NCI-H1694 (cell line): ENCODE measurements at regions not wholly inside any gene's neighbourhood (a gene's known extent, or its start where the extent isn't known, plus 50 kb on each side); places are given as distances from the start of the nearest gene placed in this dataset.
"Not testable (repeated sequence)": the region's sequence is repeated elsewhere in the genome, so short reads cannot be mapped to it uniquely, and the experiment has no call there.

Experiments used
- DNase-seq: peaks from one replicate; lab custom pipeline; 2025; lab: John Stamatoyannopoulos, UW

DNA sequence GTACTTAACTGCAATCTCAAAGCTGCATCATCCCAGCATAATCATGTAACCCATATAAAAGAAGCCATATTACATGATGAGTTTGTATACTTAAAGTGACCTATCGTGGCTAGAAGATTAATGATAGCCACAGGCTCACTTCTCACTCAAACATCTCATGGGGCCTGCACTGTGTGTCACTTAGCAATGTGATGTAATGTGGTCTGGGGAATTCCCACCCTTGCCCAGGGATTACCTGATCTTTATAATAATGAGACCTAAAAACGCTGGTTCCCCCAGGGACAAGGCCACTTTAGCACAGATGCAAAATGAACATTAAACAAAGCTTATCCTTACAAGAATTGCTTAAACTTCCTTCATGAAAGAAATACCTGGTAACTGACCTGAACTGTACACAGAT lies 427.1 kb upstream of the CNTNAP5 start:
- DNase-seq = no peak

DNA sequence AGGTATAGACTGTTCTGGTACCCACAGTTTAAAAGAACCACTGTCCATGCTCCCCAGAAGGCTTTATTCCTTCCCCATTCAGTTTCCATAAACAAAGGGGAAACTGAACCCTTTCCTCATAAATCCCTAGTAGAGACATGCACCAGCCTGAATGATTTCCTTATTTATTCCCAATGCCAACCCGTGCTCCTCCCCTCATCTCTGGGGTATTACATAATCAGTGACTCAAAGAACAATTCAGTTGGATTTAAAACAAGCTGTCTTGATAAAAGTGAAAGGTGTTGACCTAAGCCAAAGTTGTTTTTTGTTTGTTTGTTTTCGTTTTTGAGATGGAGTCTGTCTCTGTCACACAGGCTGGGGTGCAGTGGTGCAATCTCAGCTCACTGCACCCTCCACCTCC lies 418.5 kb upstream of the CNTNAP5 start:
- DNase-seq = no peak

DNA sequence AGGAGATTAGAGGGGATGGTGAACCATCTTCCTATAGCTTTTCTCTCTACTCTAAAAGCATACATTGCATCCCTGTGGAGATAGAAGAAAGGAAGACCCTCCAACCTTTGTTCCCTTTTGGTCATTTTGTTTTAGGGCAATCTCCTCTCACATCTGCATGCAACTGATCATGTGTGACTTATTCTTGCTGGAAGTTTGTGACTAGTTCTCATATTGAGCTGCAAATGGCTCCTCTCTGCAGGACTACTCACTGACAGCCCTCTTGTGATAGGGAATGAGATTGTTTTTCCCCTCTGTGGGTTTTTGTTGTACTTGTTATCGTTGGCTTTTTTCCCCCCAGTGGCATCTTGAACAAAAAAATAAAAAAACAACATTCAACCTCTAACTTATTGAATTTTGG lies 416.0 kb upstream of the CNTNAP5 start:
- no peak for DNase-seq

DNA sequence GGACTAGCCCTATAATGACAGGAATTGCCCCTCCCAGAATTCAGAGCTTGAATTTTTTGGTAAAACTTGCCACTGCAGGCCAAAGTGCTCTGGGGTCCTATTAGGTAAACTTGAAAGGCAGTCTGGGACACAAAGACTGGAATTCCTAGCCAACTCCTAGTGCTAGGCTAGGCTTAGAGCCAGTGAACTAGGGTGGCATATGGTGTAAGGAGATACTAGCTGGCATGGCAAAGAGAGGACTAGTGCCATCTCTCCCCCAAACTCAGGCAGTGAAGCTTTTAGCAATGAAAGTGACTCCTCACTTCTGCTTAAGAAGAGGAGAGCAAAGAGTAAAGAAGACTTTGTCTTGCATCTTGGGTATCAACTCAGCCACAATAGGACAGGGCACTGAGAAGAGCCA lies 410.5 kb upstream of the CNTNAP5 start:
- DNase-seq = peak; percentile 72

DNA sequence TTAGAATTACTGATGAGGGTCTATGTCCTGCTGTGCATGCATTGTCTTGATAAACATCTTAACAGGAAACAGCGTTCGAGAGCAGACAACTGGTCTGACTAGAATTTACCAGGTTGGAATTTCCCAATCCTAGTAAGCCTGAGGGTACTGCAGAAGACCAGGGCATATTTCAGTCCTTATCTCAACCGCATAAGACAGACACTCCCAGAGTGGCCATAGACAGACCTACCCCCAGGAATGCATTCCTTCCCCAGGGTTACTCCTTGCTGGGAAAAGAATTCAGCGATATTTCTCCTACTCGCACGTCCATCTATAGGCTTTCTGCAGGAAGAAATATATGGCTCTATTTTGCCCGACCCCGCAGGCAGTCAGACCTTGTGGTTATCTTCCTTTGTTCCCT lies 406.4 kb upstream of the CNTNAP5 start:
- DNase-seq = not testable (repeated sequence)

DNA sequence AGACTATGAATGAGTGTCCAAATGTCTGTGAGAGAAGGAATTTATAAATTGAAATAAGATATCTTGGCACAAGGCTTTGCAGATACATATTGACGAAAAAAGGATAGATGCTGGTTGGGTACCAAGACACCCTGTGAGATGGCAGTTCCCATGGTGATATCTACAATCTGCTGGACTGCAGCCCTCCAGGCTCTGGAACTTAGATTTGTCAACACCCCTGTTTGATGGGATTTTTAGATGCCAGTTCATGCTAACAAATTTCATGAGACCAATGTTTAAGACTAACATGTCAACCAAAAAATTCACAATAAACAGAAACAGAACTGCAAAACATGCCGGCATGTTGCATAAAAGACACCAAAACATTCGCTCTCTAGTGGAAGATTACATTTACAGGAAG lies 400.3 kb upstream of the CNTNAP5 start:
- DNase-seq = no peak

DNA sequence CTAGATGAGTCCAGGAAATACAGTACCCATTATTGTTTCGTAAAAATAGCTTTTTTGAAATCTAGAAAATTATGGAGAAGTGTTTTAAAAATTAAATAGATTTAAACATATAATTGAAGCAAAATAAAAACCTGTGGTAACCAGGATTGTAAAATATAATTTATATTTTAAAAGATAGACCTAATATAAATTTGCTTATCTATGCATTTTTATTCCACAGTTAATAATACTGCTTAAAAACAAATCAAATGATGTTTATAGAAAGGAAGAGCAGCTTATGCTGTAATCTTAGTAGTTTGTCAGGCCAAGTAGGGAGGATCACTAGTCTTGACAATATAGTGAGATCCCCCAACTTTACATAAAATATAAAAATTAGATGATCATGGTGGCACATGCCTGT lies 388.9 kb upstream of the CNTNAP5 start:
- no peak for DNase-seq

DNA sequence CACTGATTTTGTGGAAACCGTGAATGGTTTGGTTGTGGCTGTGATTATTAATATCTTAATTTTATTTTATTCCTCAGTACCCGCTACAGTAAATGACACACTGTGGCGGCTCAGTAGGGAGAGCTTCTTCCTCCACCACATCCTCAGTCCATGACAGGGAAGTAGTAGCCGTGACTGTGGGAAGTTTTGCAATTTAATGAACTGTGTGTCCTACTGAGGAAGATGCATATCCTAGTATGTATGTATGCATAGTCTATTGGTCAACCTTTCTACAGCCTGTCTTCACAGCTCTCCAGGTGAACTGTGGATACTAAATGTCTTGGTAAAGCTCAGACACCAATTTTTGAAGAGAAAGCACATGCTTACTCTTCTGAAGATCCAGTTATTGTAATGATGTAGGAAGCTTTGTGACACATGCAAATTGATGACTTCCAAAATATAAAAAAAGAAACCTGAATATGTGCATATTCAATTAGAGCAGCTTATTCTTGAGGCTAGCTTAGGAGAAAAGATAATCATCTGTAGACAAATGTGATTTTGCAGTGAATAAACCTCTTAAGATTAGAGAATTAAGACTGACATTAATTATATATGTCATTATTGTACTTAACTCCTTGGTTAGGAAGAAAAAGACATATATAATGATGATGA lies 384.3 kb upstream of the CNTNAP5 start:
- no peak for DNase-seq

DNA sequence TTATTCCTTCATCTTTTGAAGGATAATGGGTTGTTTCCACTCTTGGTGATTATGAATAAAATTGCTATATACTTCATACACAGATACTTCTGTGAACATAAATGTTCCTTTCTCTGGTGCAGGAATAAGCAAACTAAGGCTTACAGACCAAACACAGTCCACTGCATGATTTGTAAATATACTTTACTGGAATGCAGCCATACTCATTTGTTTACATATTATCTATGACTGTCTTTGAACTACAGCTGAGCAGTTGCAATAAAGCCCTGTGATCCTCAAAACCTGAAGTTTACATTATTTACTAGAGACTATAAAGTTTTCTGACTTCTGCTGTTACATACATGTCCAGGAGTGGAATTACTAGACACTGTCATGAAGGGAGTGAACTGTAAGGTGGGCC lies 381.0 kb upstream of the CNTNAP5 start:
- no peak for DNase-seq

DNA sequence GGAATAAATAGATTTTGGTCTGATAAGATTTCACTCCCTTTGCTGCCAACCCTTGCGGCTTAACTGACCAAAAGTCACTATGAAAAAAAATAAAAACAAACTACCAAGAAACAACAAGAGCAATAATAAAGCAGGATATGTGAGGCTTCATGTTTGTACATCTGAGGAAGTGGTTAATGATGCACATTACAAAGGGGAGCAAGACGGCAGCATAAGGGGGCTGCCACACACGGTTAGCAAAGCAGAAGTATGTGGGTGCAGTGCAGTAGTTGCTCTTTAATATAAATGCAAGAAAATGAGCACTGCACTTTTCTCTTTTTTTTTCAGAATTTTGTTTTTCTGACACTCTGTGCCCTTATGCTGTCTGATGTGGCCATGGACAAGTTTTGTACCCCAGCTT lies 377.1 kb upstream of the CNTNAP5 start:
- no peak for DNase-seq

DNA sequence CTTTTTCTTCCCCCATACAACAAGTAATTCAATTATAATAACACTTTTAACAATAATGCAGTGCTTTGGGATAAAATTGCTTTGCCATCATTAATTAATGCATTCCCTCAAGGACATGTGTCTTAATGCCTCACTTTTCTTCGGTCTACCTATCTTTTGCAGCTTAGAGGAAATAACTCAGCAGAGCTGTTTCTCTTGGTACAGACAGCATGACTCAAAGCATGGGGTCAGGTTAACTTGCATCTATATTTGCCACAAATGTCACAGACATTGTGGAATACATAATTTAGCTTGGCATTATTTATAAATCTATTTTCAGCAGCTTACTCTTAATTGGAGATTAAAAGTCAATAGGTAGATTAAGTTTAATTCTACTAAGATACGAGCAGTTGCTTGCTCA lies 376.1 kb upstream of the CNTNAP5 start:
- DNase-seq = no peak

DNA sequence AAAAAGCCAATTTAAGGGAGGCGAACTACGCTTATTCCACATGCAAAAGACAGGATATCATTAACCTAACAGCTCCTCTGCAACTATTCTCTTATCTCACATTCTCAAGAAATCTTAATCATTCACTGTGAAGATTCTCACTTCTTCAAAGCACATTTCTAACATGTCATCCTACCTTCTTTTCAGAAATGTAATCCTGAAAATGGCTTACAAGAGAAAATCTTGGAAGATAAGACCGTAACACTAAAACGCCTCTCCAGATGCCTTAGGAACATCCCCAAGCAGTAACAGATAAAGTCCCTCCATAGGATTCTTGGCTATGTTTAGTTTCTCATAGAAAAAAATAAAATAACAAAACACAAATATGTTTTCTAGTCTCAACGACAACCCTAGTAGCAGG lies 373.9 kb upstream of the CNTNAP5 start:
- DNase-seq = no peak

DNA sequence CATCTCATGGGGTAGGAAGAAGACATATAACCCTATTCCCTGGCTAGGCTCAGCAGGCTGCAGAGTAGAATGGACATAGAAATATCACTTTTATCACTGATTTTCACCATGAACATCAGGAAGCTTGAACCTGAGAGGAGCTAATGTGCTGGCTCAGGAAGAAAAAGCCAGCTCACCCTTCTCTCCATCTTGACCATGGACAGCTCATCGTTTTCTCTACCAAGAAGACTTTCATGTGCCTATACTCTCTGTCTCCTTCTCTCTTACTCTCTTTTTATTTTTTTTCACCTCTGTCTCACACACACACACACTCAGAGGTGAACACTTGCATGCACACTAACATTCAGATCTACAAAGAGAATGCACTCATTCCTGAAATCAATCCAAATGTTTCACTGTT lies 372.8 kb upstream of the CNTNAP5 start:
- DNase-seq = no peak

DNA sequence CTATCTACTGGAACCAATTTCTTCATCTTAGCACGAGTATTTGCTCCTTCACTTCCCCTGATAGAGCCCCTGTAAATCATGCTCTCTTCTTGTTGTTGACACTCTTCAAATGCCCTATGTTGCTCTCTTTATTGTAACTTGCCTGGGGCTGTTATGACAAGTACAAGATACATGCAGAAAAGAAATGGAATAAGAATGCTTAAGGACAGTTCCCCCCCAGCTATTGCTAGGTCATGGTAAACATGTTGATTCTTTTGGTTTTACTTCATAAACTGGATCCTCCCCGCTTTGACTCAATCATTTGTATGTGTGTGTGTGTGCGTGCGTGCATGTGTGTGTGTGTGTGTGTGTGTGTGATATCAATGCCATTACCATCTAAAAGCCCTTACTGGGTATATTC lies 368.5 kb upstream of the CNTNAP5 start:
- DNase-seq = no peak

DNA sequence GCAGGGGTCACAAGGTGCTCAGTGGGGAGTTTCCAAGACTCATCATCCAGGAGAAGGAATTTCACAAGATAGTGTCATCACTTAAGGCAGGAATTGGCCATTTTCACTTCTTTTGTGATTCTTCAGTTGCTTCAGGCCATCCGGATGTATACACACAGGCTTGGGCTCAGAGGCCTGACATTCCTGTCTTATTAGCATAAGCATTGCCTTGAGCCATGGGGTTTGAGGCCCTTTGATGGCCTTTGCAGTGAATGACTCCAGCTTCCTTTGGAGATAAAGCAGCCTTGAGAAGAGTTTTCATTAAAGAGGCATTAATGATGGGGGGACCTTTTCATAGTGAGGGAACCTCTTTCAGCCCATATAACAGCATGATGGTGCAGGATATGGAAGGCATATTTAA lies 366.0 kb upstream of the CNTNAP5 start:
- DNase-seq = no peak

DNA sequence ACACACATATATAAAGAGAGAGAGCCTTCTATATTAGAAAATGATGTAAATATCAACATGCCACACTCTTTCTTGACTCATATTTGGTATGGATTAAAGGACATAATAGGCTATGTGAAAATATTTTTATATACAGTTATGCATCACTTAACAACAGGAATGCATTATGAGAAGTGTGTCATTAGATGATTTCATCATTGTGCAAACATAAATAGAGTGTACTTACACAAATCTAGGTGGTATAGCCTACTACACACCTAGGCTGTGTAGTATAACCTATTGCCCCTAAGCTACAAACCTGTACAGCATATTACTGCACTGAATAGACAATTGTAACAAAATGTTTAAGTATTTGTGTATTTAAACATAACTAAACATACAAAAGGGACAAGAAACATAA lies 354.8 kb upstream of the CNTNAP5 start:
- no peak for DNase-seq

DNA sequence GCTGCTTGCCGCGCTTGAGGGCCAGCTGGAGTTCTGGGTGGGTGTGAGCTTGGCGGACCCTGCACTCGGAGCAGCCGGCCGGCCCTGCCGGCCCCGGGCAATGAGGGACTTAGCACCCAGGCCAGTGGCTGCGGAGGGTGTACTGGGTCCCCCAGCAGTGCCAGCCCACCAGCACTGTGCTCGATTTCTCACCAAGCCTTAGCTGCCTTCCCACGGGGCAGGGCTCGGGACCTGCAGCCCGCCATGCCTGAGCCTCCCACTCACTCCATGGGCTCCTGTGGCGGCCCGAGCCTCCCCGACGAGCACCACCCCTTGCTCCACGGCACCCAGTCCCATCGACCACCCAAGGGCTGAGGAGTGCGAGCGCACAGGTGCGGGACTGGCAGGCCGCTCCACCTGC lies 341.3 kb upstream of the CNTNAP5 start:
- DNase-seq = not testable (repeated sequence)

DNA sequence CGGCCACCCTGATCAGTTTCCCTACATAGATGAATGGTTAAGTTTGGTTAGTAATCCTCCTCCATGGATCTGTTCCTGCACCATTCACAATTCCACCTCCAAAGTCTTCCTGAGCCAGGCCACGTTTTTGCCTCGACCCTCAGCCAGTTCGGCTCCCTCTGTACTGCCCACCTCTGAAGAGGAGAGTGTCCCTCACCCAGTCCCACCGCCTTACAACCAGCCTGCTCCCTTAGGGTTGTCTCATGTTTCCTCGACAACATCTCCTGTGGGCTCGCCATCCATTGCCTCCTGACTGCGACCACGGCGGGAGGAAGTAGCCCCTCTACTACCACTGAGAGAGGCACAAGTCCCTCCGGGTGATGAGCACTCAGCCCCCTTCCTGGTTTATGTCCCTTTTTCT lies 338.0 kb upstream of the CNTNAP5 start:
- DNase-seq = no peak

DNA sequence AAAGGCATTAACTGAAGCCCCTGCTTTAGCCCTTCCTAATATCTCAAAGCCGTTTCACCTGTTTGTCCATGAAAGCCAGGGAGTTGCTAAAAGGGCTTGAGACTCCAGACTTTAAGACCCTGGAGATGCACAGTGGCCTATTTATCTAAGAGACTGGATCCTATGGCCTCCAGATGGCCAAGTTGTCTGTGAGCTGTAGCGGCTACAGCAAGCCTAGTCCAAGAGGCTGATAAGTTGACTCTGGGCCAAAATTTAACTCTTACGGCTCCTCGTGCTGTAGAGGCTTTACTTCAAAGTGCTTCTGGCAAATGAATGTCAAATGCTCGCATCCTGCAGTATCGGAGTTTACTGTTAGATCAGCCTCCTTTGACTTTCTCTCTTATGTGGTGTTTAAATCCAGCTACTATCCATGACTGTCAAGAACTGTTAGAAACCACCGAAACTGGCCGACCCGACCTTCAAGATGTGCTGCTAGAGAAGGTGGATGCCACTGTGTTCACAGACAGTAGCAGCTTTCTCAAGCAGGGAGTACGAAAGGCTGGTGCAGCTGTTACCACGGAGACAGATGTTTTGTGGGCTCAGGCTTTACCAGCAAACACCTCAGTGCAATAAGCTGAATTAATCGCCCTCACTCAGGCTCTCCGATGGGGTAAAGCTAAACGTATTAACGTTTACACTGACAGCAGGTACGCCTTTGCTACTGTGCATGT lies 336.7 kb upstream of the CNTNAP5 start:
- DNase-seq = no peak

DNA sequence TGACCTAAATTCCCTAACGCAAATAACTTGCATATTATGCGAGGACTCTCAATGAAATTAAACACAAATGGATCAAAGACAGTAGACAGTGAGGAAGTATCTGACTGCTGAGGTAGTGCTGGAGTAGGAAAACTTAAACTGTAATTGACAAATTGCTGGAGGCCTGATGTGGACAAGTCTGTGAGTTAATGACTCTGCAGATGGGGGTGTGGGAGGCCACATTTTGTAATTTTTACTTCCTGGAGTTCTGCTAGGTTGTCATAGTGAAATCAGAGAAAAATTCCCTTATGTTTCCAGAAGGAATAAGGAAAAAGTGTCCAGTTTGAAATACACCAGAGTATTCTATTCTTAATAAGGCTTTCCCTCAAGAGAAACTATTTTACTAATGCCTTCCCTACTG lies 333.0 kb upstream of the CNTNAP5 start:
- no peak for DNase-seq

DNA sequence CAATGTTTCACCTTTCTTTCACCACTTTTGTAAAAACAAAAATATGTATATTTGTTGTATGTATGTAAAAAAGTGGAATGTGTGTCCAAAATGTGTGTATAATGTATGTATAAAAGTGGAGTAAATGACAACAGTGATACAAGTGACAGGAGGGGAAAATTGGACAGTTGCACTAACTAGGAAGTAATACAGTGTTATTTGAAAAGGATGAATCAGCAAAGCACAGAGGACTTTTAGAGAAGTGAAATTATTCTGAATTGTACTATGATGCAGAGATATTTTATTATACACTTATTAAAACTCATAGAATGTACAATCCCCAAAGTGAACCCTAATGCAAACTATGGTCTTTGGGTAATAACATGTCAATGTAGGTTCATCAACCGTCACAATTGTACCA lies 331.3 kb upstream of the CNTNAP5 start:
- no peak for DNase-seq

DNA sequence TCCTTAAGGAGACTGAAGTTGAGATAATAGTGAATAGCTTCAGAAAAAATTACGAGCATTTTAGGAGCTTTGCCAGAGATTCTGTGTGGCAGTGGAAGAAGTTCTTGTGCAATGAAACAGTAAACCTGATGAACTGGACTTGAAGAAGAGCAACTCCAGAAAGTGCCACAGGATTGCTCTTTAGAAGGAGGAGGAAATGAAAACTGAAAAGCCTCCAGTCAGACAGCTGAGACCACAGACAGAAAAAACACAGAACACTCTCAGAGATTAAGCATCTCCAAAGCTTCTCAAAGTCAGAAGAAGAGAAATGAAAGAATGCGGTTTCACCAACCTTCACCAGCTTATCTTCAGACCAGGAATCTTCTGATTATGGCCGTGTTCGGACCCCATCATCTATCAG lies 329.7 kb upstream of the CNTNAP5 start:
- DNase-seq = no peak

DNA sequence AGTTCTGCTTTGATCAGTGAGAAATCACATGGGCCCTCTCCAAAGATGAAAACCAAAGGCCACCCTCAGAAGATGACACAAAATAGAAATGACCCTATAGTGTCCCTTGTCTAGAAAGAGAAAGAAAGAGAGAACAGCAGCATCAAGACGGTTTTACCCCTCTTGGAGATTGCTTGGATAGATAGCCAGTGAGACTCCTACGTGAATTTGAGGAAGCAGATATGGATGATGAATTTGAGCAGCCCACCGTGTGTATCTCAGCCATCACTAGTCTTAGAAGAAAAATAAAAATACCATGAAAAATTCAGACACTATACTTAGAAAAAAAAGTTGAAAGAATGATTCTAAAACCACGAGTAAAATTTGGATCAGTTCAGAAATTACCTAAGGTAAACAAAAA lies 329.1 kb upstream of the CNTNAP5 start:
- no peak for DNase-seq

DNA sequence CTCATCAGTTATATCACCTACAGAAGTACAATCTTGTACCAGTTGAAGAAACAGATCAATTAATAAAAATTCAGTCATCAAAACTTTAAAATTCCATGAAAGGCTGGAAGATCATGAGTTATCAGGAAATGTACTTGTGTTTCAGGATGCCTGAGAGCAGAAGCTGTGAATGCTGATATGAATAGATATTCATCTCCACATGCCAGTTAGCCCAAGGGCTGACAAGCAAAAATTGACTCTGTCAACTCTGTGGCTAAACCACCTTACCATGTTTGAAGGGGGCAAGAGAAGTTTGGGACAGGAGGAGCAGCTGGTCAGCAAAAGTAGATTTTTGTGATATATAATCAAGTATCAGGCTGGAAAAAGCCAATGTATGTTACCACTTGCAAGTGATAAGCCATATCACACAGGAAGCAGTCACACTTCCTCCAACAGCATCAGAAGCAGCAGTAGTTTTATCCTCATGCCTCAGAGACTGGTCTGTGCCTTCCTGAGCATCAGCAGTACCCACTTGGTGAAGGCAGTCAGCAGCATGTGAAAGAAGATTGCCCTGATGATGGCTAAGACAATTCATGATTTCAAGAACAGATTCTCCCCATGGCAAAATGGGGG lies 328.2 kb upstream of the CNTNAP5 start:
- no peak for DNase-seq
